Tibial nerve (tissue), 4 donors: ENCODE measurements at regions not wholly inside any gene's neighbourhood (a gene's known extent, or its start where the extent isn't known, plus 50 kb on each side); places are given as distances from the start of the nearest gene placed in this dataset.
A peak's percentile ranks its signal among the peaks of the same experiment; 100 is the strongest.

Experiments
- DNase-seq, 2 donors: peaks; one replicate each; pipeline ENCODE4 v3.0.0-alpha.2; 2019; ENCODE audit warnings: low spot score in 2 of 2
- H3K27ac ChIP-seq, 4 donors: fragments of 200-600 bp; sonication (generic) in 3 of 4; one replicate each; pipeline ENCODE4 v1.5.1; 2017 to 2019; ENCODE audit warnings: mild to moderate bottlenecking in 1 of 4
- H3K27me3 ChIP-seq, 2 donors: fragments of 200-600 bp; sonication (generic) in 1 of 2; one replicate each; pipeline versions ENCODE4 v1.5.1 to v1.6.0; 2017 to 2019
- H3K36me3 ChIP-seq, 3 donors: fragments of 200-600 bp; sonication (generic); one replicate each; pipeline ENCODE4 v1.5.1; 2018 to 2019
- H3K4me1 ChIP-seq, 4 donors: fragments of 200-600 bp; sonication (generic) in 3 of 4; one replicate each; pipeline ENCODE4 v1.5.1; 2017 to 2019
- H3K4me3 ChIP-seq, 4 donors: fragments of 200-600 bp; sonication (generic) in 3 of 4; one replicate each; pipeline ENCODE4 v1.5.1; 2017 to 2019; ENCODE audit warnings: mild to moderate bottlenecking in 1 of 4, moderate library complexity in 1 of 4
- H3K9me3 ChIP-seq, 4 donors: fragments of 200-600 bp; sonication (generic) in 3 of 4; one replicate each; pipeline ENCODE4 v1.5.1; 2017 to 2019
- EP300 ChIP-seq, 2 donors: sonication (generic); formaldehyde crosslinking; IDR thresholded peaks; one replicate each; pipeline ENCODE4 v1.6.1; 2017; ENCODE audit warnings: antibody characterized with exemption in 2 of 2, mild to moderate bottlenecking in 1 of 2
- POLR2A ChIP-seq, 2 donors: fragments of 450-650 bp; IDR thresholded peaks; one replicate each; pipeline ENCODE4 v1.6.1; 2017; ENCODE audit warnings: antibody characterized with exemption in 2 of 2, mild to moderate bottlenecking in 2 of 2, moderate library complexity in 2 of 2
- WGBS, 2 donors: methylation state at CpG; one replicate each; pipeline ENCODE4 v1.1.5; 2018; 5-methylcytosine and 5-hydroxymethylcytosine counted together
- TF ChIP-seq, protein P1 (sequence below), 5 experiments: fragments of 200-600 bp in 3 of 5; fragments of 450-650 bp in 2 of 5; sonication (generic) in 3 of 5; IDR thresholded peaks; one replicate each; pipeline ENCODE4 v1.5.1; 2016 to 2019; ENCODE audit warnings: antibody characterized with exemption in 5 of 5, mild to moderate bottlenecking in 3 of 5, moderate library complexity in 2 of 5

DNA sequence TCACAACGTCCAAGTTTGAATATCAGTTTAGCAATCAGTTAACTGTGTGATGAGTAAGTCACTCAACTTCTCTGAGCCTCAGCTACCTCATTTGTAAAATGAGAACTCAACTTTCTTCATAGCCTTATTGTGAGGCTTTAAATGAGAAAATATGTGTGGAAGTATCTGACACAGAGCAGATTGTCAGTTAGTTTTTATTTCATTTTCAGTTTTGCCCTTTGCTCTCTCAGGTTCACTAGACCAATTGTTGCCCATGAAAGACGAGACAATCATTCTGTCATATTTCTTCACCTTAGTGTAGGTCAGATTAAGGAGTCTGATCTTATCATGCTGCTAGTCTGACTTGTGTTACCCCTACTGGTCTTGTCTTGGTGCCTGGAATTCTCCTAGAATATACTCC, 232.8 kb upstream of the PTBP2 start:
- Histone ChIP-seq H3K9me3 (no peaks in the 10 kb centered on the region), H3K4me1 (peaks cover 0 to 12% (median 2%) of the 10 kb centered on the region in 4 donors), H3K27me3 (no peaks in the 10 kb centered on the region), H3K36me3 (no peaks in the 10 kb centered on the region), H3K4me3 (no peak overlapping the region), H3K27ac (peak overlapping the region in 2 of 4 donors; percentile 51 to 61)
- WGBS, 2 donors, result 54 to 56% methylated on average over 2 of the region's 2 CpGs
- no peak for DNase-seq
- TF ChIP-seq POLR2A (IDR thresholded peaks at IDR 0.05), result no peak
- TF ChIP-seq, protein P1, sequence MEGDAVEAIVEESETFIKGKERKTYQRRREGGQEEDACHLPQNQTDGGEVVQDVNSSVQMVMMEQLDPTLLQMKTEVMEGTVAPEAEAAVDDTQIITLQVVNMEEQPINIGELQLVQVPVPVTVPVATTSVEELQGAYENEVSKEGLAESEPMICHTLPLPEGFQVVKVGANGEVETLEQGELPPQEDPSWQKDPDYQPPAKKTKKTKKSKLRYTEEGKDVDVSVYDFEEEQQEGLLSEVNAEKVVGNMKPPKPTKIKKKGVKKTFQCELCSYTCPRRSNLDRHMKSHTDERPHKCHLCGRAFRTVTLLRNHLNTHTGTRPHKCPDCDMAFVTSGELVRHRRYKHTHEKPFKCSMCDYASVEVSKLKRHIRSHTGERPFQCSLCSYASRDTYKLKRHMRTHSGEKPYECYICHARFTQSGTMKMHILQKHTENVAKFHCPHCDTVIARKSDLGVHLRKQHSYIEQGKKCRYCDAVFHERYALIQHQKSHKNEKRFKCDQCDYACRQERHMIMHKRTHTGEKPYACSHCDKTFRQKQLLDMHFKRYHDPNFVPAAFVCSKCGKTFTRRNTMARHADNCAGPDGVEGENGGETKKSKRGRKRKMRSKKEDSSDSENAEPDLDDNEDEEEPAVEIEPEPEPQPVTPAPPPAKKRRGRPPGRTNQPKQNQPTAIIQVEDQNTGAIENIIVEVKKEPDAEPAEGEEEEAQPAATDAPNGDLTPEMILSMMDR (IDR thresholded peaks at IDR 0.05), result no peak

DNA sequence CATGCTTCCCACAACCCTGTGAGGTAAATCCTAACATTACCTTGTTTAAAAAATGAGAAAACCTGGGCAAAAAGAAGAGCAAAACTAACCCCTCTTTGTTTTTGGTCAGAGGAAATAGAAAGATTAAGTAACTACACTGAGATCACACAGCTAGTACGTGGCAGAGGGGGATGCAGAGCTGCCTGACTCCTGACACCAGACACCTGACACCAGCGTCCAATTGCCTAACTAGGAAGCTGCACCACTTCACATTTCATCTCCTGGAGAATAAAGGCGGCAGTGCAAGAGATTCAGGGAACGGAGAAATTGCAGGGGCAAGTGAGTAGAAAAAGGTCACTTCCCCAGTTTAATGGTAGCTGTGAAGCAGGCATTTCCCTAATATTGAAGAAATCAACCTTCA, 229.3 kb upstream of the PTBP2 start:
- no peak overlapping the region for H3K4me3 ChIP-seq
- 64 to 69% methylated on average over 4 of the region's 4 CpGs for WGBS, 2 donors
- no peaks in the 10 kb centered on the region for H3K36me3 ChIP-seq
- H3K9me3 ChIP-seq, result no peaks in the 10 kb centered on the region
- H3K27ac ChIP-seq, result no peak overlapping the region
- H3K4me1 ChIP-seq, result peaks cover 0 to 7% (median 2%) of the 10 kb centered on the region in 4 donors
- TF ChIP-seq EP300 (IDR thresholded peaks at IDR 0.05) (no peak), POLR2A (IDR thresholded peaks at IDR 0.05) (no peak)
- TF ChIP-seq, protein P1 (IDR thresholded peaks at IDR 0.05), result no peak
- no peak for DNase-seq
- H3K27me3 ChIP-seq, result no peaks in the 10 kb centered on the region

DNA sequence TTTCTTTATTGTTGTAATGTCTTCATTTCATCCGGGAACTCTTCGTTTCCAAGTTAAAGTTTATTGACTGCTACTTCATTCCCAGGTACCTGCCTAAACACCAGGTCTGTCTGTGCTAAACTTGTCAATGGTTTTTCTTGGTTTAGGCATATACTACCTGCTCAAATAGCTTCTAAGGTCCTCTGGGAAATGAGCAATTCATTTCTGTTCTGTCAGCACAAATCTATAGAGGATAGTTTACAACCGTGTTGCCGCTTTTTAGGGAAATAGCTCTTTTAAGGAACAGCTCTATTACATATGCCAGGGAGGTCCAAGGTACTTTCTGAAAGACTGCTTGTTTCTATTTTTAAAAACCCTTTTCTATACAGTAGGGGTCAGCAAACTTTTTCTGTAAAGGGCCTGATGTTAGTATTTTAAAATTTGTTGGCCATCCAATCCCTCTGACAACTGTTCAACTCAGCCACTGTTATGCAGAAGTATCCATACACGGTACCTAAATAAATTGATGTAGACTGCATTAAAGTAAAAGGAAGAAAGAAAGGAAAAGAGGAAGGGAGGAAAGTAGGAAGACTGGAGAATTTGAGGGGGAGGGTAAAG, 222.7 kb upstream of the PTBP2 start:
- Histone ChIP-seq H3K27ac (no peak overlapping the region), H3K36me3 (no peaks in the 10 kb centered on the region), H3K4me3 (no peak overlapping the region), H3K9me3 (peaks cover 0 to 3% (median 0%) of the 10 kb centered on the region in 4 donors), H3K4me1 (no peaks in the 10 kb centered on the region), H3K27me3 (no peaks in the 10 kb centered on the region)
- 69 to 70% methylated on average over 5 of the region's 5 CpGs for WGBS, 2 donors
- DNase-seq, result no peak
- TF ChIP-seq EP300 (IDR thresholded peaks at IDR 0.05), result no peak
- TF ChIP-seq, protein P1 (IDR thresholded peaks at IDR 0.05), result no peak
- TF ChIP-seq POLR2A (IDR thresholded peaks at IDR 0.05), result no peak

DNA sequence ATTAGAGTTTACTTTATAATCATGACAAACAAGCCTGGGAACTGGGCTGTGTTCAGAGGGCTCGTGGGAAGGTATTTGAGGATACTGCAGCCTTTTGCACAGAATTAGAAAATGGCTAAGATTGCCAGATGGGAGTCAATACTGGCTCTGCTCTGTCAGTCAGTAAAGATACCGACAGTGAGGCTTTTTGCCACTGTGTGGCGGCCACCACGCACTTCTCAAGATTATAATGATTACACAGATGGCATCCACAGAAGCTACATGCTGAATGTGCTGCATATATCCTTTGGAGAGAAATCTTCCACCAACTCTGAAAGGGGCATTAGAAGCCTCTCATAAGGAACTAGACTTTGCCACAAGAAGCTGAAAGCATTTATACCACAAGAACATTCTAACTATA, 213.4 kb upstream of the PTBP2 start:
- no peaks in the 10 kb centered on the region for H3K36me3 ChIP-seq
- no peaks in the 10 kb centered on the region for H3K4me1 ChIP-seq
- H3K4me3 ChIP-seq, result no peak overlapping the region
- no peak for DNase-seq
- H3K9me3 ChIP-seq, result peaks cover 0 to 3% (median 0%) of the 10 kb centered on the region in 4 donors
- TF ChIP-seq, protein P1 (IDR thresholded peaks at IDR 0.05), result no peak
- TF ChIP-seq POLR2A (IDR thresholded peaks at IDR 0.05) (no peak), EP300 (IDR thresholded peaks at IDR 0.05) (no peak)
- H3K27ac ChIP-seq, result no peak overlapping the region
- H3K27me3 ChIP-seq, result no peaks in the 10 kb centered on the region
- WGBS, 2 donors, result 75 to 83% methylated on average over 4 of the region's 4 CpGs

DNA sequence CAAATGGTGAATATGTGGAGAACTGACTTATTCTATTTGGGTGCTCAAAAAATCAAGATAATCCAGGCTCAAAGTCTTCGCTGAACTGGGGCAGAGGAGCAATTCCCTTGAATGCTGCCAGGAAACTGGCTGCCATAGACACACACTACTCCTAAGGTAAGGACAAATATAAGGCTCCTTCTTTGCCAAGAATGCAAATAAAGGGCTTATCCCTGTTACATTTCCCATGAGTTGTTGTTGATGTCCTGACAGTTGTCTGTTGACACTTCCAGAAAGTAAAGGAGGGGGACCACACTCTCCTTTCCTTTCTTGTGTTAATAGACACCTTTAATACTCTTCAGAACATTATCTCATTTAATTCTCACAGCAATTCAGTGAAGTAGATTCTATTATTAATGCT, 212.2 kb upstream of the PTBP2 start:
- no peaks in the 10 kb centered on the region for H3K36me3 ChIP-seq
- H3K27me3 ChIP-seq, result no peaks in the 10 kb centered on the region
- H3K4me3 ChIP-seq, result no peak overlapping the region
- no peak for DNase-seq
- TF ChIP-seq EP300 (IDR thresholded peaks at IDR 0.05) (no peak), POLR2A (IDR thresholded peaks at IDR 0.05) (no peak)
- TF ChIP-seq, protein P1 (IDR thresholded peaks at IDR 0.05), result no peak
- H3K4me1 ChIP-seq, result no peaks in the 10 kb centered on the region
- H3K27ac ChIP-seq, result no peak overlapping the region
- no peaks in the 10 kb centered on the region for H3K9me3 ChIP-seq
- 95 to 100% methylated on average over 1 of the region's 1 CpG for WGBS, 2 donors
